ENCODE measurements at regions not wholly inside any gene's neighbourhood (a gene's known extent, or its start where the extent isn't known, plus 50 kb on each side); places are given as distances from the start of the nearest gene placed in this dataset.
A peak's percentile ranks its signal among the peaks of the same experiment; 100 is the strongest.

DNA sequence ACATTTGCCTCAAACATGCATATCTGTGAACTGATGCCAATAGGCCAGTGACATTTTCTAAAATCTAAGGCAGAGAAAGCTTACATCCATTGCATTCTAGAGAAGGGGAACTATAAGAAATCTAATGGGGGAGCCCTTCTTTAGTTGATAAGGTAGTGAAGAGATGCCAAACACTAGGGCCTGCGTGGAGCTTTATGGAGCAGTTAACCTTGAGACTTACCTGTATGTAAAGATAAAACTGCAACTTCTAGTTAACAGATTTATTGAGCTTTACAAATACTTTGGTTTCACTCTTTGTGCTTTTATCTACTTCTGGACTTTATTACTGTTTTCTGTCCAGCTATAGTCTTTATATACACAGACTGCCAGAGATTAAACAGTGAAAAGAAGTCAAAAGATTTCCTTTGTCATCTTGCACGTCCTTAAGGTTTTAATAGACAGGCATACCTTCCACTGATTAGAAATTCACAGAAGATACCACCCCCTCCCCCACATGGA, 457.6 kb downstream of the KLF12 start:
- Mint-ChIP-seq H3K4me1 (peaks cover 16% of the 10 kb centered on the region), H3K9me3 (no peaks in the 10 kb centered on the region), H3K27ac (peak overlapping the region; percentile 20 to 60 (median 33)), H3K4me3 (no peak overlapping the region), H3K36me3 (ENCODE audit: low read depth) (peaks cover 4% of the 10 kb centered on the region), H3K27me3 (ENCODE audit: low read depth) (no peaks in the 10 kb centered on the region)
- TF ChIP-seq, protein P1, sequence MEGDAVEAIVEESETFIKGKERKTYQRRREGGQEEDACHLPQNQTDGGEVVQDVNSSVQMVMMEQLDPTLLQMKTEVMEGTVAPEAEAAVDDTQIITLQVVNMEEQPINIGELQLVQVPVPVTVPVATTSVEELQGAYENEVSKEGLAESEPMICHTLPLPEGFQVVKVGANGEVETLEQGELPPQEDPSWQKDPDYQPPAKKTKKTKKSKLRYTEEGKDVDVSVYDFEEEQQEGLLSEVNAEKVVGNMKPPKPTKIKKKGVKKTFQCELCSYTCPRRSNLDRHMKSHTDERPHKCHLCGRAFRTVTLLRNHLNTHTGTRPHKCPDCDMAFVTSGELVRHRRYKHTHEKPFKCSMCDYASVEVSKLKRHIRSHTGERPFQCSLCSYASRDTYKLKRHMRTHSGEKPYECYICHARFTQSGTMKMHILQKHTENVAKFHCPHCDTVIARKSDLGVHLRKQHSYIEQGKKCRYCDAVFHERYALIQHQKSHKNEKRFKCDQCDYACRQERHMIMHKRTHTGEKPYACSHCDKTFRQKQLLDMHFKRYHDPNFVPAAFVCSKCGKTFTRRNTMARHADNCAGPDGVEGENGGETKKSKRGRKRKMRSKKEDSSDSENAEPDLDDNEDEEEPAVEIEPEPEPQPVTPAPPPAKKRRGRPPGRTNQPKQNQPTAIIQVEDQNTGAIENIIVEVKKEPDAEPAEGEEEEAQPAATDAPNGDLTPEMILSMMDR (IDR thresholded peaks at IDR 0.05; ENCODE audit: unreplicated experiment in 3 of 3) = no peak

DNA sequence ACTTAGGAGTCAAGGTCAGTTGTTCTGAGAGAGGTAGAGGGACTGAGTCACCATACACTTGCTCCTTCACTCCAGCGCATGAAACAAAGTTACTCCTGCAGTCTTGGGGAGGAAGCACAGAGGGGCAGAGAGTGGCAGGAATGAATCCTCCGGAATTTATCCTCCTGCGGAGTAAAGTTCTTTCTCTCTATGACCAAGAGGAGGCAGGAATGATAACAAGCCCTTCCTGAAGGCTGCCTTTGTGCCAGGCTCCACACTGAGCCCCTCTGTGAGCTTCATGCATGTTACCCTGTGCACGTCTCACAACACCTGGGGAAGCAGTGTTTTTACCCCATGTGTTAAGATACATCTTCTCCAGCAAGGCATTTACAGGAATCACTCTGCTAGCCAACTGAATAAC, 458.4 kb downstream of the KLF12 start:
- Mint-ChIP-seq H3K9me3 (no peaks in the 10 kb centered on the region), H3K36me3 (ENCODE audit: low read depth) (no peaks in the 10 kb centered on the region), H3K27me3 (ENCODE audit: low read depth) (no peaks in the 10 kb centered on the region), H3K4me3 (no peak overlapping the region), H3K4me1 (peaks cover 16% of the 10 kb centered on the region), H3K27ac (no peak overlapping the region)
- TF ChIP-seq, protein P1 (IDR thresholded peaks at IDR 0.05; ENCODE audit: unreplicated experiment in 3 of 3) = no peak

DNA sequence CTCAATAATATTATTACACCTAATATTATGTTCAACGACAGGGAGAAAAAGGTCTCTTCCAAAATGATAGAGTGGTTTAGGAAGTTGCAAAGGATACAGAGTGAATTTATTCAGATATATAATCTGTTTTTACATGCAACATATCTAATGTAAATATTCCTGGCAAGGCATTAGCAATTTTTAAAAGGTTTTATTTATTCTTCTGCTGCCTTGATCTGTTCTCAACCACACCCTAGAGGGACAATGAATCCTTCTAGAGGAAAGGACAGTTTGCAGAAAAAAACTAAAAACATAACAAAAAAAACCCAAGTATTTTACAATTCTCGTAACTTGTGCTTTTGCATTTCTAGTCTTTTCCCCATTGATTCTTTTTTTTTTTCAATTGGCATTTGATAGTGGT, 459.6 kb downstream of the KLF12 start:
- Mint-ChIP-seq H3K9me3 (no peaks in the 10 kb centered on the region), H3K27ac (no peak overlapping the region), H3K36me3 (ENCODE audit: low read depth) (no peaks in the 10 kb centered on the region), H3K4me1 (peaks cover 16% of the 10 kb centered on the region), H3K27me3 (ENCODE audit: low read depth) (no peaks in the 10 kb centered on the region), H3K4me3 (no peak overlapping the region)
- TF ChIP-seq, protein P1 (IDR thresholded peaks at IDR 0.05; ENCODE audit: unreplicated experiment in 3 of 3) = no peak

DNA sequence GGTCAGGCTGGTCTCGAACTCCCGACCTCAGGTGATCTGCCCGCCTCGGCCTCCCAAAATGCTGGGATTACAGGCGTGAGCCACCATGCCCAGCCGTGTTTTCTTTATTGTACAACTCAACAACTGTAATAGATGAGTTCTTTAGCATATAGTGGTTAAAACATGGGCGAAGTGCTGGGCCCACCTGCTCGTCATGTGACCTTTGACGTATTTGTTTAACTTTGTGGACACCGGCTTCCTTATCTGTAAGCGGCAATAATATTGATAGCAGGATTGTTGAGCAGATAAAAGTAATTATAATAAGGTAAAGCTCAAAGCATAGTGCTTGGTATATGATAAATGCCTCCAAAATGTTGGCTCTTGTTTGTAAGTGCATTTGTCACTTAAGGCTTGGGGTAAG, 460.3 kb downstream of the KLF12 start:
- TF ChIP-seq, protein P1 (IDR thresholded peaks at IDR 0.05; ENCODE audit: unreplicated experiment in 3 of 3) = no peak
- H3K27ac Mint-ChIP-seq = no peak overlapping the region
- H3K4me3 Mint-ChIP-seq = no peak overlapping the region
- H3K9me3 Mint-ChIP-seq = no peaks in the 10 kb centered on the region
- H3K36me3 Mint-ChIP-seq (ENCODE audit: low read depth) = no peaks in the 10 kb centered on the region
- H3K4me1 Mint-ChIP-seq = peaks cover 16% of the 10 kb centered on the region
- no peaks in the 10 kb centered on the region for H3K27me3 Mint-ChIP-seq (ENCODE audit: low read depth)

DNA sequence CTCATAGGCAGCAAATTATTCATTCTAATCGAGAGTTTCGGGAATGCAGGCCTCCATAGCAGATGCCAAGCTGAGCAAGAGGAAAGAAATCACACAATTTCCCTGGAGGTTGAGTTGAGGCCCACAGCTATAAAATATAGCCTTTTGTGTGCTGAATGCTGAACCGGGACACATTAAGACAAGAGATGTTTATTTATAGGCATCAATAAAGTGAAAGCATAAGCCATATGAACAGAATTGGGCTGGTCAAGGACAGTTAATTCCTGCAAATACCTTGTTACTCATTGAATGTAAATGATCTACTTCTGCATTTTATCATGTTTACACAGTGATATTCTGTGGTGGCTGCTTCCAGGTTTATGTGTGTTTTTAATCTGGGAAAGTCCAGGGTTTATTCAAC, 461.7 kb downstream of the KLF12 start:
- Mint-ChIP-seq H3K27me3 (ENCODE audit: low read depth) (no peaks in the 10 kb centered on the region), H3K27ac (peak overlapping the region; percentile 83 to 90 (median 84)), H3K36me3 (ENCODE audit: low read depth) (no peaks in the 10 kb centered on the region), H3K9me3 (no peaks in the 10 kb centered on the region), H3K4me3 (no peak overlapping the region), H3K4me1 (peaks cover 16% of the 10 kb centered on the region)
- TF ChIP-seq, protein P1 (IDR thresholded peaks at IDR 0.05; ENCODE audit: unreplicated experiment in 3 of 3) = no peak

DNA sequence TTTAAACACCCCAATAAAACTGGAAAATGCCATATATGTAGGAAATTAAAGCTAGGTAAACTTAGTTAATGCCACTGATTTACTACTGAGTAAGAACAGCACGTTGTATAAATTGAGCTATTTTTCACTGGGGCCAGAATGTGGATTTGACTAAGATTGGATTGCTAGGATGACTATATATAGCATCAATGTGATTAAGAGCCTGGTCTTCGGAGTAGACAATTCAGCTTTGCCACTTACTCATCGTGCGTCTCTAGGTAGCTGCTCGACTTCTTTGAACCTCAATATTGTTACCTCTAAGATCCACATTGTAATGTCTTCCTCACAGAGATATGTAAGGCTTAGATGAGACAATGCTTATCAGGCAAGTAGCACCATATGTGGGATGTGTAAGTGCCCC, 462.5 kb downstream of the KLF12 start:
- peaks cover 9% of the 10 kb centered on the region for H3K4me1 Mint-ChIP-seq
- no peak overlapping the region for H3K4me3 Mint-ChIP-seq
- peak overlapping the region in 2 of 3 experiments; percentile 83 to 90 for H3K27ac Mint-ChIP-seq
- no peaks in the 10 kb centered on the region for H3K27me3 Mint-ChIP-seq (ENCODE audit: low read depth)
- TF ChIP-seq, protein P1 (IDR thresholded peaks at IDR 0.05; ENCODE audit: unreplicated experiment in 3 of 3) = no peak
- no peaks in the 10 kb centered on the region for H3K36me3 Mint-ChIP-seq (ENCODE audit: low read depth)
- H3K9me3 Mint-ChIP-seq = no peaks in the 10 kb centered on the region

Data from nephron (organoid).